H9 (cell line): ENCODE measurements at regions not wholly inside any gene's neighbourhood (a gene's known extent, or its start where the extent isn't known, plus 50 kb on each side); places are given as distances from the start of the nearest gene placed in this dataset.
"Not testable (repeated sequence)": the region's sequence is repeated elsewhere in the genome, so short reads cannot be mapped to it uniquely, and the experiment has no call there.

Source experiments
- DNase-seq: peaks from one replicate; pipeline ENCODE4 v3.0.0-alpha.2; 2017
- H2AFZ ChIP-seq: one replicate; pipeline ENCODE4 v1.6.1; 2013; ENCODE audit warnings: mild to moderate bottlenecking, low read length, control low read depth, moderate library complexity
- H2AK5ac ChIP-seq: 2 replicates; pipeline ENCODE4 v1.6.1; 2013; ENCODE audit warnings: low read length, control low read depth, mixed read lengths; ENCODE audit not compliant: insufficient read length
- H2BK120ac ChIP-seq: one replicate; pipeline ENCODE4 v1.6.1; 2013; ENCODE audit warnings: low read depth, mild to moderate bottlenecking, low read length, control low read depth, inconsistent platforms; ENCODE audit not compliant: poor library complexity, severe bottlenecking
- H2BK12ac ChIP-seq: 2 replicates; pipeline ENCODE4 v1.6.1; 2013; ENCODE audit warnings: low read length, control low read depth, mixed read lengths, low read depth; ENCODE audit not compliant: insufficient read length
- H2BK15ac ChIP-seq: 2 replicates; pipeline ENCODE4 v1.6.1; 2013; ENCODE audit warnings: low read depth, low read length, control low read depth
- H2BK20ac ChIP-seq: one replicate; pipeline ENCODE4 v1.6.1; 2013; ENCODE audit warnings: low read depth, mild to moderate bottlenecking, low read length, control low read depth, inconsistent platforms; ENCODE audit not compliant: poor library complexity, severe bottlenecking
- H2BK5ac ChIP-seq: 2 replicates; pipeline ENCODE4 v1.6.1; 2013; ENCODE audit warnings: low read length, control low read depth, mixed read lengths; ENCODE audit not compliant: insufficient read length
- H3K14ac ChIP-seq: 2 replicates; pipeline ENCODE4 v1.6.1; 2013; ENCODE audit warnings: low read length, control low read depth; ENCODE audit not compliant: insufficient read depth
- H3K18ac ChIP-seq: 2 replicates; pipeline ENCODE4 v1.6.1; 2013; ENCODE audit warnings: low read depth, mild to moderate bottlenecking, mixed read lengths, low read length, control low read depth; ENCODE audit not compliant: insufficient read length
- H3K23ac ChIP-seq: 2 replicates; pipeline ENCODE4 v1.6.1; 2013; ENCODE audit warnings: low read length, control low read depth, mixed read lengths, low read depth; ENCODE audit not compliant: insufficient read length
- H3K23me2 ChIP-seq: 2 replicates; pipeline ENCODE4 v1.6.1; 2013; ENCODE audit warnings: low read depth, mild to moderate bottlenecking, mixed read lengths, low read length, control low read depth; ENCODE audit not compliant: insufficient read length, poor library complexity, severe bottlenecking
- H3K27ac ChIP-seq: 2 replicates; pipeline ENCODE4 v1.5.1; 2013; ENCODE audit warnings: low read length, control low read depth, mixed read lengths, low read depth; ENCODE audit not compliant: insufficient read length
- H3K27me3 ChIP-seq: 2 replicates; pipeline ENCODE4 v1.6.1; 2013; ENCODE audit warnings: low read length, control low read depth, inconsistent platforms; ENCODE audit not compliant: insufficient read depth
- H3K4ac ChIP-seq: 2 replicates; pipeline ENCODE4 v1.6.1; 2013; ENCODE audit warnings: low read depth, mild to moderate bottlenecking, control low read depth, inconsistent platforms, low read length, moderate library complexity
- H3K4me1 ChIP-seq: 2 replicates; pipeline ENCODE4 v1.6.1; 2013; ENCODE audit warnings: low read length, control low read depth, inconsistent platforms; ENCODE audit not compliant: insufficient read depth
- H3K4me2 ChIP-seq: 2 replicates; pipeline ENCODE4 v1.6.1; 2013; ENCODE audit warnings: low read length, control low read depth, mixed read lengths; ENCODE audit not compliant: insufficient read length, insufficient read depth
- H3K56ac ChIP-seq: 2 replicates; pipeline ENCODE4 v1.6.1; 2013; ENCODE audit warnings: low read depth, mild to moderate bottlenecking, mixed read lengths, low read length, control low read depth; ENCODE audit not compliant: insufficient read length
- H3K79me1 ChIP-seq: 2 replicates; pipeline ENCODE4 v1.6.1; 2013; ENCODE audit warnings: low read depth, mild to moderate bottlenecking, moderate library complexity, low read length, control low read depth, inconsistent platforms; ENCODE audit not compliant: insufficient read depth, poor library complexity, severe bottlenecking
- H3K79me2 ChIP-seq: 2 replicates; pipeline ENCODE4 v1.6.1; 2013; ENCODE audit warnings: low read length, control low read depth, inconsistent platforms; ENCODE audit not compliant: insufficient read depth
- H3K9ac ChIP-seq: 2 replicates; pipeline ENCODE4 v1.6.1; 2013; ENCODE audit warnings: low read length, control low read depth, mixed read lengths; ENCODE audit not compliant: insufficient read length; ENCODE audit errors: extremely low read depth
- H3K9me3 ChIP-seq: one replicate; pipeline ENCODE4 v1.6.1; 2013; ENCODE audit warnings: low read depth, low read length, inconsistent platforms; ENCODE audit not compliant: control insufficient read depth
- H3T11ph ChIP-seq: one replicate; pipeline ENCODE4 v1.6.1; 2013; ENCODE audit warnings: mild to moderate bottlenecking, low read length, control low read depth, inconsistent platforms
- H4K20me1 ChIP-seq: one replicate; pipeline ENCODE4 v1.6.1; 2013; ENCODE audit not compliant: control insufficient read depth, insufficient read length, insufficient read depth
- H4K5ac ChIP-seq: 2 replicates; pipeline ENCODE4 v1.6.1; 2013; ENCODE audit warnings: low read depth, mild to moderate bottlenecking, mixed read lengths, low read length, control low read depth; ENCODE audit not compliant: insufficient read length
- H4K8ac ChIP-seq: replicated peaks from 2 replicates; pipeline ENCODE4 v1.6.1; 2013; ENCODE audit warnings: low read length, control low read depth, mixed read lengths, low read depth; ENCODE audit not compliant: insufficient read length
- H4K91ac ChIP-seq: 2 replicates; pipeline ENCODE4 v1.6.1; 2013; ENCODE audit warnings: low read depth, mild to moderate bottlenecking, moderate library complexity, mixed read lengths, low read length, control low read depth; ENCODE audit not compliant: insufficient read length
- H3K27ac Mint-ChIP-seq, 3 experiments: 2 replicates in 2 of 3; 3 replicates in 1 of 3; pipeline ENCODE4 v1.8.0; 2020 to 2021; ENCODE audit warnings: mixed read lengths in 3 of 3, mild to moderate bottlenecking in 1 of 3, moderate library complexity in 1 of 3
- H3K27me3 Mint-ChIP-seq: 2 replicates; pipeline ENCODE4 v1.8.0; 2021; ENCODE audit warnings: low read depth, mild to moderate bottlenecking, moderate library complexity, mixed read lengths
- H3K36me3 Mint-ChIP-seq, 3 experiments: 2 replicates in 2 of 3; 3 replicates in 1 of 3; pipeline ENCODE4 v1.8.0; 2020 to 2021; ENCODE audit warnings: low read depth in 3 of 3, mixed read lengths in 3 of 3; ENCODE audit not compliant: insufficient read depth in 1 of 3
- H3K4me1 Mint-ChIP-seq, 2 experiments: 2 replicates each; pipeline ENCODE4 v1.8.0; 2020; ENCODE audit warnings: mixed read lengths in 2 of 2
- H3K4me3 Mint-ChIP-seq, 2 experiments: 2 replicates in 1 of 2; 3 replicates in 1 of 2; pipeline ENCODE4 v1.8.0; 2020 to 2021; ENCODE audit warnings: mild to moderate bottlenecking in 2 of 2, mixed read lengths in 2 of 2, moderate library complexity in 1 of 2
- H3K9me3 Mint-ChIP-seq, 2 experiments: 2 replicates in 1 of 2; 3 replicates in 1 of 2; pipeline ENCODE4 v1.8.0; 2020; ENCODE audit warnings: mild to moderate bottlenecking in 2 of 2, mixed read lengths in 2 of 2, moderate library complexity in 1 of 2
- CTCF ChIP-seq: fragments of 200-600 bp; sonication (generic); conservative IDR thresholded peaks from 3 replicates; pipeline ENCODE4 v1.8.0; 2021; ENCODE audit warnings: antibody characterized with exemption, mild to moderate bottlenecking
- WGBS: extraction: QIAGEN DNeasy Blood & Tissue Kit; methylation state at CpG from one replicate; pipeline ENCODE4 v1.1.7; 2013; ENCODE audit warnings: missing lambda C conversion rate, low lambda C conversion rate, mixed read lengths; ENCODE audit not compliant: insufficient read length; ENCODE audit errors: extremely low coverage; 5-methylcytosine and 5-hydroxymethylcytosine counted together

- Histone ChIP-seq H3K9ac (no peak overlapping the region), H3K23me2 (no peaks in the 10 kb centered on the region), H4K91ac (no peak overlapping the region), H4K8ac (no peak overlapping the region), H3K4me2 (no peak overlapping the region), H4K20me1 (no peaks in the 10 kb centered on the region), H3K9me3 (peaks cover 2% of the 10 kb centered on the region), H3K27ac (no peak overlapping the region), H3T11ph (no peak overlapping the region), H2BK120ac (no peak overlapping the region), H3K18ac (no peak overlapping the region), H3K79me2 (no peaks in the 10 kb centered on the region), H3K27me3 (no peaks in the 10 kb centered on the region), H2BK5ac (no peak overlapping the region), H4K5ac (no peak overlapping the region), H2BK15ac (no peak overlapping the region), H3K14ac (no peak overlapping the region), H2AK5ac (no peak overlapping the region), H3K23ac (no peak overlapping the region), H3K56ac (no peak overlapping the region), H2BK12ac (no peak overlapping the region), H3K4me1 (no peaks in the 10 kb centered on the region), H3K79me1 (no peaks in the 10 kb centered on the region), H2AFZ (no peak overlapping the region), H3K4ac (no peak overlapping the region), H2BK20ac (no peak overlapping the region)
- H3K27me3 Mint-ChIP-seq: no peaks in the 10 kb centered on the region
- DNase-seq: no peak
- H3K27ac Mint-ChIP-seq: no peak overlapping the region
- peaks cover 9 to 11% of the 10 kb centered on the region in 2 experiments for H3K9me3 Mint-ChIP-seq
- H3K4me1 Mint-ChIP-seq: 0 out of 4 replicates have a peak, but pooled peaks cover 0 to under 1% of the 10 kb centered on the region in 2 experiments
- no peak overlapping the region for H3K4me3 Mint-ChIP-seq
- TF ChIP-seq CTCF: no peak
- whole genome bisulfite sequencing: no CpG with 5 or more reads among the region's 1 CpG
- H3K36me3 Mint-ChIP-seq: peaks cover 5 to 10% (median 8%) of the 10 kb centered on the region in 3 experiments; a peak in 6 of 7 replicates
Measured at GRCh38 chr12:38431921-38432320, 115.3 kb downstream of the ALG10B start.

GRCh38 chr12:38441871-38442281 lies 125.3 kb downstream of the ALG10B start:
- H3T11ph ChIP-seq, H3K27me3 Mint-ChIP-seq, H3K18ac ChIP-seq, H3K56ac ChIP-seq, H2BK12ac ChIP-seq, H4K5ac ChIP-seq, H3K27me3 ChIP-seq, H3K27ac ChIP-seq, H2BK20ac ChIP-seq, H3K79me1 ChIP-seq, H3K9ac ChIP-seq, H3K4me2 ChIP-seq, H2AK5ac ChIP-seq, H3K4me1 Mint-ChIP-seq, H2BK5ac ChIP-seq, H2BK120ac ChIP-seq, H3K4me1 ChIP-seq, H2AFZ ChIP-seq, H3K79me2 ChIP-seq, H3K23ac ChIP-seq, H4K8ac ChIP-seq, H3K9me3 ChIP-seq, DNase-seq, H3K23me2 ChIP-seq, H4K91ac ChIP-seq, H2BK15ac ChIP-seq, H4K20me1 ChIP-seq, H3K4me3 Mint-ChIP-seq, H3K4ac ChIP-seq, H3K14ac ChIP-seq, H3K27ac Mint-ChIP-seq: not testable (repeated sequence)
- peaks cover 11 to 16% (median 13%) of the 10 kb centered on the region in 3 experiments for H3K36me3 Mint-ChIP-seq
- WGBS: no CpG with 5 or more reads among the region's 20 CpGs
- H3K9me3 Mint-ChIP-seq: peaks cover 23% of the 10 kb centered on the region in 2 experiments
